Inflammatory macrophage treated with lipopolysaccharide for 1 hour (primary cell): ENCODE measurements at regions not wholly inside any gene's neighbourhood (a gene's known extent, or its start where the extent isn't known, plus 50 kb on each side); places are given as distances from the start of the nearest gene placed in this dataset.
"Not testable (repeated sequence)": the region's sequence is repeated elsewhere in the genome, so short reads cannot be mapped to it uniquely, and the experiment has no call there.

Source experiments
- DNase-seq, 2 donors: peaks; one replicate each; pipeline ENCODE4 v3.0.0-alpha.2; 2020 to 2022

DNA sequence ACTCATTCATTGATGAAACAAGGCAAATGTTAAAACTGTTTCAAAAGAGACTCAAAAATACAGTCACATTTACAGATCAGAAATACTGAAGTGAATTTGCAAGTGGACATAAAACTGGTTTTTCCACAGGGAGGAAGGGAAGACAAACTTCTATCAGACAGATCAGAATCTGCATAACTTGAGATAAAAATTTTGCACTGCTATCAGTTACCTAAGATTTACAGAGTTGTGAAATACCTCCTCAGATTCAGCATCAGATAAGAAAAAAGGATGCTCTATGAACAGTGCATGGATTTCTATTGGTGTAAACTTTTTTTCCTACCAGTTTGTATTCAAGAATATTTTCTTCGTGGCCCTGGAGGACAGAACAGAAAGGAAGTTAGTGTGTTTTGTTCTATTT is 575.4 kb downstream of the RWDD3 start:
- DNase-seq, result no peak

GRCh38 chr1:95815511-95815910 is 581.5 kb downstream of the RWDD3 start:
- DNase-seq, result no peak

DNA sequence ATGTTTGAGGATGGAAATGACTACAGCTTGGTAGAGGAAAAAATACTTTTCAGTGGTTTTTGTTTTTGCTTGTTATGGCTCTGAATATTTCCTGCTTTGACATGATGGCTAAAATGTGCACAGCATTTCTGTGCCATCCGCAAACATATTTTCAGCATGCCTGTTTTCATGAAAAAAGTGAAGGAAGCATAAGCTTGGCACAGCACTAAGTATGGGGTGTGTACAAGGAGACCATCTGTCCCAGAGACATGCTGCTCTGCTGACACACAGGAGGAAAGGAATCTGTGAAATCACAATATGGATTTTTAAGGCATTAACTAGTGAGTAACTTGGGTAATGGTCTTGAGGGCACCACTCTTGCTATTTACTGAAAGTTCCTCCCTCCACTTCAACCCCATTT is 595.5 kb downstream of the RWDD3 start:
- DNase-seq, result no peak

GRCh38 chr1:95832370-95832769 is 598.4 kb downstream of the RWDD3 start:
- no peak for DNase-seq

GRCh38 chr1:95849439-95849838 is 615.4 kb downstream of the RWDD3 start:
- no peak for DNase-seq

GRCh38 chr1:95850165-95850649 is 616.2 kb downstream of the RWDD3 start:
- no peak for DNase-seq

- no peak for DNase-seq
Measured at GRCh38 chr1:95850763-95851162, 616.8 kb downstream of the RWDD3 start.

GRCh38 chr1:95852483-95853070 is 618.6 kb downstream of the RWDD3 start:
- no peak for DNase-seq

DNA sequence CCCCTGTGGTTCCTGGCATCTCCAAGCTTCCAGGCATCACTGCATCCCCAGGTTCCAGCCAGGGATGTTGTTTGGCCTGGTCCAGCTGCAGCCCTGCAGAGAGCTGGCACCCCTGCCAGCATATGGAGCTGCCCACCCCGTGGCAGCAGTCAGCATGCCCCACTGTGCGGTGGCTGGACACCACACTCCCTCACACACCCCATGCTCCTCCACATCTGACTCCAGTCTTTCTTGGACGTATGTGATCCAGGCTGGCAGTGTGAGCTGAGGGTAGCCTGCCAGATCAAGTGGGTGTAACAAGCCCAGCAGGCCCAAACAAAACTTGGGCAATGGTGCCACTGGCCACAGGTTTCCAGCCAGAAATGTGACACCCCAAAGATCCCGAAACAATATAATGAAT is 620.4 kb downstream of the RWDD3 start:
- DNase-seq, result no peak

DNA sequence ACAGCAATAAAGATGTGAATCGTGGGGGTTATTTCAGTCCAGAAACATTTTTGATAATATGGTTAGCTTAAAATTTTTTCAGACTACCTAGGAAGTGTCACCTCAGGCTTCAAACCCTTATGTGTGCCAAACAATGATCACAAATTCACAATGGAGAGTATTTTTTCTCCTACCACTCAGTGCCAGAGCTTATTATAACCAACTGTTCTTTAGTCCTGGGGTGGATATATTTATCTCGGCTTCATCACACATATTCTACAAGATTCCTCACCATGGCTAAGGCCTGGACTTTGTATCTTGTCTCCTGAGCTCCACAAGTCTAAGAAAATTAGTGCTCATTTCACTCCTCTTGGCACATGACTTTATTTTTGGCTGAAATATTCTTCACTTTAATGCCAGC is 629.1 kb downstream of the RWDD3 start:
- DNase-seq, result no peak

DNA sequence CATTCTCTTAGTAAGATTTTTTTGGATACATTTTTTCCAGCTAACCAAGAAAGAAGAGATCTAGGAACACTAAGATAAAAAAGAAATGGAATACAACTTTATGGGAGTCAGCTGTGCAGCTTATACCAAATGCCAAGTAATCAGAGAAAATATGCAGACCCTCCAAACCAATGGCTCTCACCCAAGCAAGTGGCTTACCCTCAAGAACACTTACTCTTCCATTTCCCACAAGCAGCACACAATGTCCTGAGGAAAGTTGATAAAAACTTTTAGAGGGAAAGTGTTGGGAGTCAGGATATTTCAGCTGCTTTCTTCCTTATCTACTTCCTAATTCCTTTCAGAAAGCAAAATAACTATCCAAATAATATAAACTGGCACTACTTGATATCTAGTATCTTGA is 631.8 kb downstream of the RWDD3 start:
- no peak for DNase-seq

- no peak for DNase-seq
Measured at GRCh38 chr1:95876276-95876675, 642.3 kb downstream of the RWDD3 start.

DNA sequence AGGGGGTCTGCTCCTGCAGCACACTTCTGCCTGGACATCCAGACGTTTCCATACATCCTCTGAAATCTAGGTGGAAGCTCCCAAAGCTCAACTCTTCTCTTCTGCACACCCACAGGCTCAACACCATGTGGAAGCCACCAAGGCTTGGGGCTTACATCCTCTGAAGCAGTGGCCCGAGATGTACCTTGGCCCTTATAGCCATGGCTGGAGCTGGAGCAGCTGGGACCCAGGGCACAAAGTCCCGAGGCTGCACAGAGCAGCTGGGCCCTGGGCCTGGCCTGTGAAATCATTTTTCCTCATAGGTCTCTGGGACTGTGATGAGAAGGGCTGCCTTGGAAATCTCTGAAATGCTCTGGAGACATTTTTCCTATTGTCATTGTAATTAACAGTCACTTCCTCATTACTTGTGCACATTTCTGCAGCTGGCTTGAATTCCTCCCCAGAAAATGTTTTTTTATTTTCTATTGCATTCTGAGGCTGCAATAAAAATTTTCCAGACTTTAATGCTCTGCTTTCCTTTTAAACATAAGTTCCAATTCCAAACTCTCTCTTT is 645.6 kb downstream of the RWDD3 start:
- no peak for DNase-seq

DNA sequence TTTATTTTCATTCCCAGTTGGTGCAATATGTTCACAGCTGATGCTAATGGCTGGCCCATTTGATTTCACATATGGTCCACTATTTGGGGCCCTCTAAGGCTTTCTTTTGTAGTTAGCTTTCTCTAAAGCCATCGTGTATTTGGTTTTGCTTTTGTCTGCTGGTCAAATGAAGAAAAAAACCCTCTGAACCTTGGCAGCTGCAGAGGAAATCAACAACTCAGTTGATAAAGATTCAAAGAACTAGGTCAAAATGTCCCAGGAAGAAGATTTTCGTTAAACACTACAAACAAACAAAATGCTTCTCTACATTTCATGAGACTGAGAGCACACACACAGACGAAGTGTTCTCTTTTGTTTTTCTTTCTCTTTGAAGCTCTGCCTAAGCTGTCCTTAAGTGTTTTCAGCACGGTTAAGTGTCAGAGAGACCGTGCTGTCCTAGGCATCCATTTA is 655.0 kb downstream of the RWDD3 start:
- no peak for DNase-seq

DNA sequence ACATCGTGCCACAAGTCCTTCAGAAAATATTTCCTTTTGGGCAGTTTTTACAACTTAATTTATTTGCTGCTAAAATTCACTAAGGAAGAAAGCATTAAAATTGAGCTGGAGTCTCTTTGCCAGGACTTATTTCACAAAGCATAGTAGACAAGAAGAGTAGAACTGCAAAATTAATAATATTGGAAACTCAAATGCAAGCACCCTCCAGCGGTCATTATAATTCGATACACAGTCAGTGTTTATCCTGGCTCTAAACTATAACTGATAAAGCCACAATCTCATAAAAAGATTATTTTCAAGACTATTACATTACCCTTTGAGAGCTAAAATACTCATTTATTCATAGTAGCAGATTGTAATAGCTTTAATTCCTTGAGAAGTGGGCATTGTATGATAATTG is 655.4 kb downstream of the RWDD3 start:
- DNase-seq, result no peak

- DNase-seq, result no peak
Measured at GRCh38 chr1:95893921-95894320, 659.9 kb downstream of the RWDD3 start.

DNA sequence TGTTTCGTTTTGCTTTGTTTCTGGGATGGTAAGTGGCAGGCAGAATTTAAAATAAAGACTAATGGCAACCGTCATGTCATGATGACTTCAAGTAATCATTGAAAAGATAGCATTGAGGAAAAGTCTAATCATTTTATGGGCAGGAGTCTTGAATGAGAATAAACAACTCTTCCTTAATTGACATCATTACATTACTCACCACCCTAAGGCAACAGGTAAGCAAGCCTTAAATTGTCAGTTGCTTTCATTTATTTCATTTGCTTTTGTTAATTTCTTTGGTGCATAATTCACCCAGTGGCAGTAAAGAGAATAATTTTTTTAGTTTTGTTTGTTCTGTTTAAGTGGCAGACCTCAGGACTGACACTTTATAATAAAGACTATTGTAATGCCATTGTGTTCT is 669.0 kb downstream of the RWDD3 start:
- no peak for DNase-seq

DNA sequence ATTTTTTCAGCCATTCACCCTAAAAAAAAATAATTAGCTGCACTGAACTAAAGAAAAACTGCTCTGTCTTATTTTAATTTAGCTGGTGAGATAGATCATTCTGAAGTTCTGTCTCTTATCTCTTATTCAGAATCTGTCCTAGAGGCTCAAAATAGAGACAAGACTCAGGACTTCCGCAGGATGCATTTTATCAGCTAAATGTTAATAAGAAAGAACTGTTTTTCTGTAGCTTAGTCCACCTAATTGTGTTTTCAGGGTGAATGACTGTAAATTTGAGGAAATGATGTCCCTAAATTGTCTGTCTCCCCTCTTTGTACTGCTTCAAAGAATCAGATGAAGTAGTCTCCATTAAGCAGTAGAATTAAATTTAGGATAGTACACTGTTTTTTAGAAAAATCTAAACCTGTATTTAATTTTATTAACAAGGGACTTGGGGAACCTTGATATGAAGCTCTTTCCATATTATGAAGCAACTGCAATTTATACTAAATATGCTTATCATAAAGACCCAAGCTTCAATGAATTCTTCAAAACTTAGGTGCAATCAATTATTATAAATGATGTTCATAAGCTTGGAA is 671.9 kb downstream of the RWDD3 start:
- no peak for DNase-seq

DNA sequence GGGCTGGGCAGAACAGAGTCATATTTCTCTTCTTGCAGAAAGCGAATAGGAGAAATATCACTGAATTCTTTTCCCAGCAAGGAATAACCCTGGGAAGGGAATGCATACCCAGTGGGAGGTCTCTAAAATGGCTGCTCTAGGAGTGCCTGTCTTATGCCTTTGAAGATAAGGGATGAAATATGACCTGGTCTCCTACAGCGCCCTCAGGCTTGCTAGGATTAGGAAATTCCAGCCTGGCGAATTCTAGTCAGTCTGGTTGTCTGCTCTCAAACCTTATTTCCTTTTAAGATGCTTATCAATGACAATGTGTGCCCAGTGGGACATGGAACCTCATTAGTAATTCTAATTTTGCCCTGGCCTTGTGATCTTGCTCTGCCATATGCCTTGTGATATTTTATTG is 677.7 kb downstream of the RWDD3 start:
- not testable (repeated sequence) for DNase-seq

- DNase-seq, result no peak
Measured at GRCh38 chr1:95916616-95917015, 682.6 kb downstream of the RWDD3 start.

- no peak for DNase-seq
Measured at GRCh38 chr1:95924684-95925083, 690.7 kb downstream of the RWDD3 start.

DNA sequence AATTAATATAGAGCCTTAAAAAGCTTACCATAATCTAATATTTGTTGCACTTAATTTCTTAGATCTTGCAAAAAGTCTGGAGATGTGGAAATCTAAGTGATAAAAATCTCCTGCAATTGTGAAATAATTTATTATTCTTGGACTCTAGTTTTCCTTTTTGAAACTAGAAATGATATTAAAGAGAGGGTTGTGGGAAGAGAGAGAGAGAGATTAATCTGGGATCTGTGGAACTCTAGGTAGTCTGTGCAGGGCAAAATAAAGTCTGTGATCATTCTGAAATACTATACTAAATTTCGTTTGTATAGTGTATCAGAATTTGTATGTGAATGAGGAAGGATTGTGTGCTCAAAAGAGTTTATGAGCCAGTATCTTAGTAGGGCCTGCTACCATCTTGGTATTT is 692.3 kb downstream of the RWDD3 start:
- no peak for DNase-seq

- DNase-seq, result no peak
Measured at GRCh38 chr1:95927061-95927460, 693.1 kb downstream of the RWDD3 start.

DNA sequence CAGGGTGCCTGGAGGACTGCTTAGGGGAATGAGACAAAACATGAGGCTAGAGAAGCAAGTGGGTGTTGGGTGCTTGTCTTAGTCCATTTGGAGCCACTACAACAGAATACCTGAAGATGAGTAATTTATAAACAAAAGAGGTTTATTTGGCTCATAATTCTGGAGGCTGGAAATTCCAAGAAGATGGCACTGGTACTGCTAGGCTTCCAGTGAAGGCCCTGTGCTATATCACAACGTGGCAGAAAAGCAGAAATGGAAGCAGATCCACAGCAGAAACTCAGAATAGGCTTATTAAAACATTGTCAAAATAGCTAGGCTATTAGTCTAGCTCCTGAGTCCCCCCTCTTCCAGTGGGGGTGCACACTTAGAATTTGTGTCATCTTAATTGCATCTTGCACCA is 701.7 kb downstream of the RWDD3 start:
- DNase-seq, result no peak
